ENCODE measurements at regions not wholly inside any gene's neighbourhood (a gene's known extent, or its start where the extent isn't known, plus 50 kb on each side); places are given as distances from the start of the nearest gene placed in this dataset.
A peak's percentile ranks its signal among the peaks of the same experiment; 100 is the strongest.
"Not testable (repeated sequence)": the region's sequence is repeated elsewhere in the genome, so short reads cannot be mapped to it uniquely, and the experiment has no call there.

- no peak for DNase-seq (ENCODE audit: low spot score)
Measured at GRCh38 chr18:75754433-75754832, 326.9 kb upstream of the SMIM21 start.

- DNase-seq (ENCODE audit: low spot score) = no peak
Measured at GRCh38 chr18:75753753-75754152, 326.2 kb upstream of the SMIM21 start.

GRCh38 chr18:75752740-75753263, 325.3 kb upstream of the SMIM21 start:
- no peak for DNase-seq (ENCODE audit: low spot score)

DNA sequence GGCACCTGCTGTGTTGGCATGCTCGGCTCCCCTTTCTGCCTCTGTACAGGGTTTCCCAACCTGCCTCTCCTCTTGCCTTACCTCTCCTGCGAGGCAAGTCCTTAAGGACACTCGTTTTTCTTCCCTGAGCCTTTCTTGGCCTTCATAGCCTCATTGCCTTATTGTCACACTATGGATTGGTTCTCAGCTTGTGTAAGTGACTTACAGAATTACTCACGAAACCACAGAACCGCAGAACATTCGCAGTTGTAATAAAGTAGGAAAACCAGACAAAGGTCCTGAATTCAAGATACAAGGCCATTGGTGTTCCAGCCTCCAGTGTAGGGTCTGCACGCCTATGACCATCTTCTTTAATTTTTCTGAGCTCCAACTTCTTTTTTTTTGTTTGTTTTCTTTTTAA, 317.6 kb upstream of the SMIM21 start:
- no peak for DNase-seq (ENCODE audit: low spot score)

GRCh38 chr18:75742516-75742915, 315.0 kb upstream of the SMIM21 start:
- DNase-seq (ENCODE audit: low spot score) = peak; percentile 40

DNA sequence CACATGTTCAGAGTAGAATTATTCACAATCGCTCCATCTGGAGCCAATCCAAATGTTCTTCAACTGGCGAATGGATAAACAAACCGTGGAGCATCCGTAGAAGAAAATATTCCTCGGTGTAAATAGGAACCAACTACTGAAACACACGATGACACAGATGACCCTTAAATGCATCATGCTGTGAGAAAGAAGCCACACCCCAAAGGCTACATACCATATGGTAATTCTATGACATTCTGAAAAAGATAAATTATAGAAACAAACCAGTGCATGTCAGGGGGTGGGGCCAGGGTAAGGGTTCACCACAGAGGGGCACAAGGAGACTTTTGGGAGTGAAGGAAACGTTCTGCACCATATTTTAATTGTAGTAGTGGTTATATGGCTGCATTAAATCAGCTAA, 312.2 kb upstream of the SMIM21 start:
- peak; percentile 9 for DNase-seq (ENCODE audit: low spot score)

DNA sequence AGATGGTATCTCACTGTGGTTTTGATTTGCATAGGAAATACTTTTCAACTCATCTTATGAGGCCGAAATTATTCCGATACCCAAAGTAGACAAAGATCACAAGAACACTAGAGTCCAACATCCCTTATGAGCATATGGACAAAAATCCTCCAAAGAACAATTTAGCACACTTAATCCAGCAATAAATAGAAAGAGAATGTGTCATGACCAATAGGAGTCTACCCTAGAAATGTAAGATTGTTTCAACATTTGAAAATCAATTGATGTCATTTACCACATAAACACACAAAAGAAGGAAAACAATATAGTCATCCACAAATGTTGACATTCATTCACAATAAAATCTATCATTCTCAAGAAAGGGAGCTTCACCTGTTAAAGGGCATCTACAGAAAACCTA, 307.8 kb upstream of the SMIM21 start:
- no peak for DNase-seq (ENCODE audit: low spot score)

GRCh38 chr18:75730249-75730648, 302.7 kb upstream of the SMIM21 start:
- no peak for DNase-seq (ENCODE audit: low spot score)

- DNase-seq (ENCODE audit: low spot score) = no peak
Measured at GRCh38 chr18:75728621-75729020, 301.1 kb upstream of the SMIM21 start.

- no peak for DNase-seq (ENCODE audit: low spot score)
Measured at GRCh38 chr18:75727456-75727855, 300.0 kb upstream of the SMIM21 start.

- no peak for DNase-seq (ENCODE audit: low spot score)
Measured at GRCh38 chr18:75723521-75724340, 296.2 kb upstream of the SMIM21 start.

GRCh38 chr18:75714766-75715165, 287.3 kb upstream of the SMIM21 start:
- no peak for DNase-seq (ENCODE audit: low spot score)

GRCh38 chr18:75712124-75712867, 284.8 kb upstream of the SMIM21 start:
- DNase-seq (ENCODE audit: low spot score) = not testable (repeated sequence)

DNA sequence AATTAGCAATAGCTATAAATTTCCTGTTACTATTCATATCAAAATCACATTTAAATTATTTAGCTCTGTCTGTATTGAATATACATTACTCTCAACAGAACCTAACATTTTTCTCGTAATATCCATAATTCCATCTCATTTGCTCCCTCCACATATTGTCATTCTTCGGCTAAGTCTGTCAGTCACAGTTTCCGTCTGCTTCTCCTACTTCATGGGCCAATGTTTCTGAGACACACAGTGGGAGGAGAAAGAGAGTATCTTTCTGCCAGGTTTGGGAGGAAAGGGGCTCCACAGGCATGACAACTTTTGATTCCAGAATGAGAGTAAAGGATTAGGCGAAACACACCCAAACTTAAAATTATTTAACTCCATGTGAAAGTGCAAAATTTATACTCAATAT, 273.1 kb upstream of the SMIM21 start:
- no peak for DNase-seq (ENCODE audit: low spot score)

- no peak for DNase-seq (ENCODE audit: low spot score)
Measured at GRCh38 chr18:75698861-75699260, 271.4 kb upstream of the SMIM21 start.

DNA sequence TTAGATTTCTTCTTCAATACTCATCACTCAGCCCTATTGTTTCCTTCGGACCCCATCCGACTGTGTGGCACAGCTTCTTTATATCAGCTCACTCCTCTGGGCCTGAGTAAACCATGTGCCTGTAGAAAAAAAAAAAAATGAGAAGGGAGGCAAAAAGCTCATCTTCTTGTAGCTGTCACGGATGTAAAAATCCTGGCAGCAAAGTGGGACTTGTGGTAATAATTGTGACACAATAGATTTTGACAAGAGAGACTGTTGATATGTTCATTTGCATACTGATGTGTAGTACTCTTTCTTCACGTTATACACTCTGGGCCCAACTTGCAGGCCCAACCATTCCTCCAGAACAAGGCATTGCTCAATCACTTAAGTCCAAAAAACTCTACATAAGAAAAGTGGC, 270.0 kb upstream of the SMIM21 start:
- DNase-seq (ENCODE audit: low spot score) = no peak

- no peak for DNase-seq (ENCODE audit: low spot score)
Measured at GRCh38 chr18:75696391-75696790, 268.9 kb upstream of the SMIM21 start.

- DNase-seq (ENCODE audit: low spot score) = no peak
Measured at GRCh38 chr18:75694292-75694691, 266.8 kb upstream of the SMIM21 start.

- DNase-seq (ENCODE audit: low spot score) = no peak
Measured at GRCh38 chr18:75691483-75691882, 264.0 kb upstream of the SMIM21 start.

DNA sequence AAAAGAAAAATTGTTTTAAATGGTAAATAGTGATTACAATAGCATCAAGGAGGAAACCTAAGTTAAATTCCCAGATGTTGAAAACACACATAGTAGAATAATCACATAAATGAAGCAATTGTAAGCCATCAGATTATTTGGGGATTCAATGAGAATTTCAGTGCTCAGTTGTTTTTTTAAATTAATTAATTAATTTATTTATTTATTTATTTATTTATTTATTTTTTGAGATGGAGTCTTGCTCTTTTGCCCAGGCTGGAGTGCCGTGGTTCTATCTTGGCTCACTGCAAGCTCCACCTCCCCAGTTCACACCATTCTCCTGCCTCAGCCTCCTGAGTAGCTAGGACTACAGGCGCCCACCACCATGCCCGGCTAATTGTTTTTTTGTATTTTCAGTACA, 262.8 kb upstream of the SMIM21 start:
- not testable (repeated sequence) for DNase-seq (ENCODE audit: low spot score)

DNA sequence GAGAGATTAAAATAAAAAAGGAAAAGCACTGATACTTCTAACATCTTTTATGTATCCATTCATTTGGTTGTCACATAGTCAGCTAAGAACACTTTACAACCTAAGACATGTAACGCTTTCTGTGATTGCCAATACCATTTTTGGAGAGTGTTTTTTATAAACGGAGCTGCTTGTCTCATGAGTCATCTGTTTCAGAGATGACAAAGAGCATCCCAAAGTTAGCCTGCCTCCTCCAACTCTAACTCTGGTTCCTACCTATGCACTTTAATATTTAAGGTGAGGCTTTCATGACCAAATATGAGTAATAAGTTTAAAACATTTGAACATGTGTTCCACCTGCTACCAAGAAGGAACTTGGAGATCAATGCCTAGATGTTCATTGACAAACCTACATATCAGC, 260.1 kb upstream of the SMIM21 start:
- DNase-seq (ENCODE audit: low spot score) = no peak

DNA sequence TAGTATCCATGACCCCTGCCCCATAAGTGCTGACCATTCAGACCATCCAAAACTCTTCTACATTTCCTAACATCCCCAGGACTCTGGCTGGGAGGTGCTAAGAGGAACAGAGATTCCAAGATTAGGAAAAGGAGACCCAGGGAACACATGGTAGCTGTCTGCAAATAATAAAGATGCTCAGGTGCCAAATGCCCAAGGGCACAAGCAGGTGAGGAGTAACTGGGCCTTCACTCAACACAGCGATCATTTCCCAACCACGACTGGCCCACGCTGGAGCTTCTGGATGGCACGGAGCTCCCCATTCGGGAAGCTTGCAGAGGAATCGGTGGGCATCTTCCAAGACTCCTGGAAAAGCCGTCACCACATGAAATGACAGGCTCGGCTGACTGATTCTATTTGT, 255.9 kb upstream of the SMIM21 start:
- DNase-seq (ENCODE audit: low spot score) = no peak

- no peak for DNase-seq (ENCODE audit: low spot score)
Measured at GRCh38 chr18:75681538-75682115, 254.1 kb upstream of the SMIM21 start.

Measured in AG08395 (cell line).